Transverse colon (tissue), 4 donors: ENCODE measurements at regions not wholly inside any gene's neighbourhood (a gene's known extent, or its start where the extent isn't known, plus 50 kb on each side); places are given as distances from the start of the nearest gene placed in this dataset.
"Not testable (repeated sequence)": the region's sequence is repeated elsewhere in the genome, so short reads cannot be mapped to it uniquely, and the experiment has no call there.

Source experiments
- DNase-seq: peaks from one replicate; pipeline ENCODE4 v3.0.0-alpha.2; 2019
- H3K27ac ChIP-seq, 4 donors: fragments of 200-600 bp; sonication (generic); 2 replicates each; pipeline ENCODE4 v1.5.1; 2016 to 2018; ENCODE audit warnings: inconsistent platforms in 4 of 4
- H3K27me3 ChIP-seq: fragments of 200-600 bp; sonication (generic); 2 replicates; pipeline ENCODE4 v1.5.1; 2017; ENCODE audit warnings: inconsistent platforms
- H3K36me3 ChIP-seq, 4 donors: fragments of 200-600 bp; sonication (generic); 2 replicates each; pipeline ENCODE4 v1.5.1; 2017 to 2019; ENCODE audit warnings: inconsistent platforms in 4 of 4
- H3K4me1 ChIP-seq, 4 donors: fragments of 200-600 bp; sonication (generic); 2 replicates each; pipeline ENCODE4 v1.5.1; 2017 to 2020; ENCODE audit warnings: inconsistent platforms in 4 of 4
- H3K4me3 ChIP-seq, 4 donors: fragments of 200-600 bp; sonication (generic); 1 replicate in 1 of 4; 2 replicates in 3 of 4; pipeline versions ENCODE4 v1.5.1 to v1.6.1; 2017 to 2019; ENCODE audit warnings: inconsistent platforms in 4 of 4
- H3K9me3 ChIP-seq, 2 donors: fragments of 200-600 bp; sonication (generic); 2 replicates each; pipeline ENCODE4 v1.5.1; 2017 to 2019; ENCODE audit warnings: inconsistent platforms in 2 of 2
- EP300 ChIP-seq: sonication (generic); formaldehyde crosslinking; IDR thresholded peaks from one replicate; pipeline ENCODE4 v1.6.1; 2017; ENCODE audit warnings: antibody characterized with exemption, low read depth
- POLR2A ChIP-seq: fragments of 450-650 bp; IDR thresholded peaks from one replicate; pipeline ENCODE4 v1.6.1; 2016; ENCODE audit warnings: antibody characterized with exemption, mild to moderate bottlenecking, moderate library complexity
- POLR2AphosphoS5 ChIP-seq, 3 donors: sonication (generic); formaldehyde crosslinking; IDR thresholded peaks; one replicate each; pipeline ENCODE4 v1.6.1; 2016; ENCODE audit warnings: antibody characterized with exemption in 3 of 3
- WGBS, 2 donors: methylation state at CpG; one replicate each; pipeline ENCODE4 v1.1.5; 2018; ENCODE audit warnings: low coverage in 1 of 2; 5-methylcytosine and 5-hydroxymethylcytosine counted together
- in situ Hi-C, 4 donors: fragments of 200-750 bp; cut with MboI; loops; one replicate each; pipeline versions ENCODE4 v1.15.0 to v1.15.1; 2017; ENCODE audit warnings: low sequenced_read_pairs in 3 of 4, low pct_ligation_motif_present in 1 of 4, low pct_unique_long_range_greater_than_20kb in 1 of 4
- intact Hi-C: fragments of 100-400 bp; cut with DNase I; formaldehyde crosslinking; loops from one replicate; pipeline ENCODE4 v1.15.1; 2023; ENCODE audit warnings: low total_unique reads
- TF ChIP-seq, protein P1 (sequence below), 5 experiments: fragments of 200-600 bp in 3 of 5; fragments of 450-650 bp in 2 of 5; sonication (generic) in 3 of 5; IDR thresholded peaks; 1 replicate in 2 of 5; 2 replicates in 3 of 5; pipeline ENCODE4 v1.5.1; 2016 to 2017; ENCODE audit warnings: antibody characterized with exemption in 5 of 5, inconsistent platforms in 3 of 5, mild to moderate bottlenecking in 2 of 5, moderate library complexity in 1 of 5

DNA sequence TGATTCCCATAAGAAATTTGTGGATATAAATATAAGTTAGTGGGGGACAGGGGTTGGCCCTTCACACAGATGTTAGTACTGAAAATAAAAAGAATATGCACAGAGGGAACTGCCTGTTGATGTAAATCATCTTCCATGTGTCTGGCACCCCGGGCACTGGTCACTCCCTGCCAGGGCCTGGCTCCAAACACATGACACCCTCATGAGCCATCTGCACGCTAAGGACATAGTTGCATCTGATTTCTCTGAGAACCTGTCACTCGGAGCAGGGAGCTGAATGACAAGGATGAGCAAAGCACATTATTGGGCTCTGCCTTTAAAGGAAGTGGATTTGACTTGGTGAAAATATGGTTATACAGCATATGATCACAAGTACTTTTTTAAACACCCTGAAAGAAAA, 66.2 kb upstream of the TSC22D2 start:
- 57 to 79% methylated on average over 3 of the region's 3 CpGs for WGBS, 2 donors
- H3K9me3 ChIP-seq, result no peaks in the 10 kb centered on the region
- in situ Hi-C loops, result no loop called here
- no peak for TF ChIP-seq POLR2A
- TF ChIP-seq, protein P1, sequence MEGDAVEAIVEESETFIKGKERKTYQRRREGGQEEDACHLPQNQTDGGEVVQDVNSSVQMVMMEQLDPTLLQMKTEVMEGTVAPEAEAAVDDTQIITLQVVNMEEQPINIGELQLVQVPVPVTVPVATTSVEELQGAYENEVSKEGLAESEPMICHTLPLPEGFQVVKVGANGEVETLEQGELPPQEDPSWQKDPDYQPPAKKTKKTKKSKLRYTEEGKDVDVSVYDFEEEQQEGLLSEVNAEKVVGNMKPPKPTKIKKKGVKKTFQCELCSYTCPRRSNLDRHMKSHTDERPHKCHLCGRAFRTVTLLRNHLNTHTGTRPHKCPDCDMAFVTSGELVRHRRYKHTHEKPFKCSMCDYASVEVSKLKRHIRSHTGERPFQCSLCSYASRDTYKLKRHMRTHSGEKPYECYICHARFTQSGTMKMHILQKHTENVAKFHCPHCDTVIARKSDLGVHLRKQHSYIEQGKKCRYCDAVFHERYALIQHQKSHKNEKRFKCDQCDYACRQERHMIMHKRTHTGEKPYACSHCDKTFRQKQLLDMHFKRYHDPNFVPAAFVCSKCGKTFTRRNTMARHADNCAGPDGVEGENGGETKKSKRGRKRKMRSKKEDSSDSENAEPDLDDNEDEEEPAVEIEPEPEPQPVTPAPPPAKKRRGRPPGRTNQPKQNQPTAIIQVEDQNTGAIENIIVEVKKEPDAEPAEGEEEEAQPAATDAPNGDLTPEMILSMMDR (IDR thresholded peaks at IDR 0.05), result no peak
- TF ChIP-seq EP300, result no peak
- no peak for TF ChIP-seq POLR2AphosphoS5 (IDR thresholded peaks at IDR 0.05)
- H3K27me3 ChIP-seq, result no peaks in the 10 kb centered on the region
- H3K4me3 ChIP-seq, result no peak overlapping the region
- no peak overlapping the region for H3K27ac ChIP-seq
- intact Hi-C loops, result no loop called here
- no peaks in the 10 kb centered on the region for H3K36me3 ChIP-seq
- peaks cover 0 to 12% (median 4%) of the 10 kb centered on the region in 4 donors for H3K4me1 ChIP-seq
- no peak for DNase-seq

DNA sequence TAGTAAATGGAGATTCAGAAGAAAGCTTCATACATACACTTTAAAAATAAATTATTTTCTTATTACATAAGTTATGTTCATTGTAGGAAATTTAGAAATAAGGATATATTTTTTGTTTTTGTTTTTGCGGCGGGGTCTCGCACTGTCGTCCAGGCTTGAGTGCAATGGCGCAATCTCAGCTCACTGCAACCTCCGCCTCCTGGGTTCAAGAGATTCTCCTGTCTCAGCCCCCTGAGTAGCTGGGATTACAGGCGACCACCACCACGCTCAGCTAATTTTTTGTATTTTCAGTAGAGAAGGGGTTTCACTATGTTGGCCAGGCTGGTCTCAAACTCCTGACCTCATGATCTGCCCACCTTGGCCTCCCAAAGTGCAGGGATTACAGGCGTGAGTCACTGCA, 71.7 kb upstream of the TSC22D2 start:
- H3K9me3 ChIP-seq, H3K36me3 ChIP-seq, intact Hi-C loops, H3K4me3 ChIP-seq, H3K27ac ChIP-seq, in situ Hi-C loops, H3K4me1 ChIP-seq, DNase-seq, H3K27me3 ChIP-seq: not testable (repeated sequence)
- WGBS, 2 donors, result 92 to 95% methylated on average over 3 to 9 of the region's 9 CpGs

DNA sequence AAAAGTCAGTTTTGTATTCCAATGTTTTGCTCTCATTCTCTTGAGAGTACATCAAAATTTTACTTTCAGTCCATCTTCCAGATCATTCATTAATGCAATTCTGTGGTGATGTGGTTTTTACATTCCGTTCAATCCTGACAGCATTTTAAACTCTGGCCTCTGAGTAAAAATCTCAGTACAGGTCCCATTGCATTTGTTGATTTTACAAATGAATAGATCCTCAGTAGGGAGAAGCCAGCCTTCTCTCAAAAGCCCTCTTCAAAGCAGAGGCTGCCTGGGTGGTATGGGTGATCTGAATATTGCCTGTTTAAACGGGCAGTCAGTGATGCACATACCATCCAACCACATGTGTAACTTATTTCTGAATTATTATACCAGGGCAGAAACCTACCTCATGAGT, 72.5 kb upstream of the TSC22D2 start:
- Histone ChIP-seq H3K9me3 (no peaks in the 10 kb centered on the region), H3K4me3 (no peak overlapping the region), H3K4me1 (no peaks in the 10 kb centered on the region), H3K36me3 (no peaks in the 10 kb centered on the region), H3K27ac (no peak overlapping the region), H3K27me3 (no peaks in the 10 kb centered on the region)
- WGBS, 2 donors, result 63 to 80% methylated on average over 1 to 2 of the region's 2 CpGs
- TF ChIP-seq, protein P1 (IDR thresholded peaks at IDR 0.05), result no peak
- DNase-seq, result no peak
- intact Hi-C loops (no loop called here), in situ Hi-C loops (no loop called here)

DNA sequence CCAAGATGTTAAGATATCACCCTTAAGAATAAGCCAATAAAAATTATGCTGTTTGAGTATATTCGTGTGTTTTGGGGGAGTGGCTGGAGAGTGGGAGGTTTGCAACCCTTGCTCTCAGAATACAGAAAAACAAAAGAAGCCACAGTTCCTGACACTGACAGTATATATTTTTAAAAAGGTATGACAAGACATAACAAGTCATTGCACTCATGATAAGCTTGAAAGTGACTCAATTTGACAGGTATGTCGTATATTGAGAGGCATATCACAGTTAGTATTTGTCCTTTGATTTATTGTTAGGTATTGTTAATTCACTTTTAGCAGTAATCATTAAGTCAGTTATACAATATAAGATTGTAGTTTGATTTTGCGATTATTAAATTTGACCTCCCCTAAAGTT, 73.1 kb upstream of the TSC22D2 start:
- WGBS, 2 donors, result 61 to 81% methylated on average over 3 of the region's 3 CpGs
- Histone ChIP-seq H3K9me3 (no peaks in the 10 kb centered on the region), H3K4me3 (no peak overlapping the region), H3K4me1 (no peaks in the 10 kb centered on the region), H3K27me3 (no peaks in the 10 kb centered on the region), H3K27ac (no peak overlapping the region), H3K36me3 (no peaks in the 10 kb centered on the region)
- intact Hi-C loops (no loop called here), in situ Hi-C loops (no loop called here)
- DNase-seq, result no peak
- TF ChIP-seq EP300, result no peak
- TF ChIP-seq, protein P1 (IDR thresholded peaks at IDR 0.05), result no peak
- TF ChIP-seq POLR2A, result no peak
- no peak for TF ChIP-seq POLR2AphosphoS5 (IDR thresholded peaks at IDR 0.05)

DNA sequence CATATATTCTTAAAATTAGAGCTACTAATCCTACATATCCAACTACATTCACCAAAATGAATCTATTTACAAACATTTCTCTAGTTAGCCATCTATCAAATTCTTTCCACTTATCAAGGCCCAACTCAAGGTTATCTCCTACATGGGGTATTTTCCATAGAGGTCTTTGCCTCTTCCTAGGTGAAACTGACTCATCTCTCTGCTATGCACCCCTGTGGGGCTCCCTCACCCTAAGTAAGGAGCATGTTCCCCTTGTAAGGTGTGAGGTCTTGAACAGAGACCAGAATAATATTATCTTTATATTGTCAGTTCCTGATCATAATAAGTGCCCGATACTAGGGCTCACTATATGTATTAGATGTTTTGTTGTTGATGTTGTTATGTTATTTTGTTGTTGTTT, 74.6 kb upstream of the TSC22D2 start:
- no peaks in the 10 kb centered on the region for H3K36me3 ChIP-seq
- intact Hi-C loops (no loop called here), in situ Hi-C loops (no loop called here)
- no peak overlapping the region for H3K27ac ChIP-seq
- 100% methylated on average over 1 of the region's 1 CpG for WGBS, 2 donors
- no peak overlapping the region for H3K4me3 ChIP-seq
- TF ChIP-seq, protein P1 (IDR thresholded peaks at IDR 0.05), result no peak
- no peak for TF ChIP-seq POLR2AphosphoS5 (IDR thresholded peaks at IDR 0.05)
- no peak for TF ChIP-seq POLR2A
- TF ChIP-seq EP300, result no peak
- no peaks in the 10 kb centered on the region for H3K9me3 ChIP-seq
- H3K4me1 ChIP-seq, result no peaks in the 10 kb centered on the region
- no peaks in the 10 kb centered on the region for H3K27me3 ChIP-seq
- DNase-seq, result no peak
